HG02943 (cell line): ENCODE measurements at regions not wholly inside any gene's neighbourhood (a gene's known extent, or its start where the extent isn't known, plus 50 kb on each side); places are given as distances from the start of the nearest gene placed in this dataset.

Experiments used
- ATAC-seq: cut with Tn5 transposase; IDR thresholded peaks from one replicate; pipeline ENCODE4 v1.9.1; 2021; ENCODE audit warnings: mild to moderate bottlenecking, low read depth, moderate library complexity; ENCODE audit not compliant: unreplicated experiment

- ATAC-seq, result no peak
Observed at GRCh38 chr4:136484996-136485395, 1047.3 kb downstream of the PCDH18 start.

GRCh38 chr4:136476753-136477152 is 1055.5 kb downstream of the PCDH18 start:
- no peak for ATAC-seq

GRCh38 chr4:136471051-136471450 is 1061.2 kb downstream of the PCDH18 start:
- no peak for ATAC-seq

- no peak for ATAC-seq
Observed at GRCh38 chr4:136465691-136466090, 1066.6 kb downstream of the PCDH18 start.

GRCh38 chr4:136463941-136464340 is 1068.4 kb downstream of the PCDH18 start:
- no peak for ATAC-seq

- no peak for ATAC-seq
Observed at GRCh38 chr4:136461533-136461932, 1070.8 kb downstream of the PCDH18 start.

GRCh38 chr4:136458326-136458725 is 1074.0 kb downstream of the PCDH18 start:
- ATAC-seq, result no peak

GRCh38 chr4:136457577-136457976 is 1074.7 kb downstream of the PCDH18 start:
- ATAC-seq, result no peak

GRCh38 chr4:136457004-136457403 is 1075.3 kb downstream of the PCDH18 start:
- no peak for ATAC-seq

- no peak for ATAC-seq
Observed at GRCh38 chr4:136443006-136443405, 1089.3 kb downstream of the PCDH18 start.

- no peak for ATAC-seq
Observed at GRCh38 chr4:136442447-136442846, 1089.8 kb downstream of the PCDH18 start.

GRCh38 chr4:136441629-136442282 is 1090.5 kb downstream of the PCDH18 start:
- ATAC-seq, result no peak

- no peak for ATAC-seq
Observed at GRCh38 chr4:136438645-136439044, 1093.6 kb downstream of the PCDH18 start.

- no peak for ATAC-seq
Observed at GRCh38 chr4:136424052-136424451, 1108.2 kb downstream of the PCDH18 start.

GRCh38 chr4:136414981-136415380 is 1117.3 kb downstream of the PCDH18 start:
- no peak for ATAC-seq

GRCh38 chr4:136412708-136413107 is 1119.6 kb downstream of the PCDH18 start:
- ATAC-seq, result no peak

- ATAC-seq, result no peak
Observed at GRCh38 chr4:136400829-136401228, 1131.5 kb downstream of the PCDH18 start.

- ATAC-seq, result no peak
Observed at GRCh38 chr4:136395212-136395722, 1137.0 kb downstream of the PCDH18 start.

GRCh38 chr4:136392576-136392975 is 1139.7 kb downstream of the PCDH18 start:
- no peak for ATAC-seq

- ATAC-seq, result no peak
Observed at GRCh38 chr4:136390824-136391223, 1141.5 kb downstream of the PCDH18 start.

- ATAC-seq, result no peak
Observed at GRCh38 chr4:136383082-136383481, 1149.2 kb downstream of the PCDH18 start.

GRCh38 chr4:136371231-136371630 is 1161.1 kb downstream of the PCDH18 start:
- ATAC-seq, result no peak

- ATAC-seq, result no peak
Observed at GRCh38 chr4:136369073-136369472, 1163.2 kb downstream of the PCDH18 start.
